GM18505 (cell line): ENCODE measurements at regions not wholly inside any gene's neighbourhood (a gene's known extent, or its start where the extent isn't known, plus 50 kb on each side); places are given as distances from the start of the nearest gene placed in this dataset.

ENCODE experiments used
- ATAC-seq: cut with Tn5 transposase; IDR thresholded peaks from one replicate; pipeline ENCODE4 v1.9.1; 2021; ENCODE audit not compliant: unreplicated experiment
- POLR2A ChIP-seq: IDR thresholded peaks from 4 replicates; pipeline ENCODE4 v1.6.1; 2011; ENCODE audit warnings: borderline replicate concordance; ENCODE audit not compliant: insufficient read depth, insufficient read length; ENCODE audit errors: extremely low read depth

- ATAC-seq: no peak
- TF ChIP-seq POLR2A: no peak
These were observed 932.8 kb downstream of the BRD1 start for GRCh38 chr22:48894804-48895250.

GRCh38 chr22:48894064-48894671, 933.5 kb downstream of the BRD1 start:
- TF ChIP-seq POLR2A: no peak
- ATAC-seq: no peak

GRCh38 chr22:48893288-48894063, 934.2 kb downstream of the BRD1 start:
- ATAC-seq: no peak
- TF ChIP-seq POLR2A: no peak

- ATAC-seq: no peak
- TF ChIP-seq POLR2A: no peak
These were observed 934.9 kb downstream of the BRD1 start for GRCh38 chr22:48892578-48893287.

GRCh38 chr22:48891688-48892577, 935.7 kb downstream of the BRD1 start:
- TF ChIP-seq POLR2A: no peak
- ATAC-seq: no peak

- no peak for TF ChIP-seq POLR2A
- no peak for ATAC-seq
These were observed 936.7 kb downstream of the BRD1 start for GRCh38 chr22:48890693-48891554.

GRCh38 chr22:48889887-48890692, 937.6 kb downstream of the BRD1 start:
- no peak for ATAC-seq
- TF ChIP-seq POLR2A: no peak

GRCh38 chr22:48889209-48889830, 938.4 kb downstream of the BRD1 start:
- ATAC-seq: no peak

GRCh38 chr22:48888466-48889208, 939.0 kb downstream of the BRD1 start:
- no peak for ATAC-seq
- no peak for TF ChIP-seq POLR2A

More at GRCh38 chr22:48889209-48889830, 938.4 kb downstream of the BRD1 start:
- TF ChIP-seq POLR2A: no peak
